Activated naive CD4-positive, alpha-beta T cell treated with anti-CD3 and anti-CD28 coated beads, Interleukin-2, amount 50 U/mL, for 72 hours (primary cell): ENCODE measurements at regions not wholly inside any gene's neighbourhood (a gene's known extent, or its start where the extent isn't known, plus 50 kb on each side); places are given as distances from the start of the nearest gene placed in this dataset.

Experiments
- ATAC-seq, 2 donors: fragments of 150-1000 bp; cut with Tn5 transposase; 2 replicates each; pipeline ENCODE4 v1.10.0; 2021; ENCODE audit warnings: mild to moderate bottlenecking in 2 of 2, moderate library complexity in 2 of 2
- DNase-seq, 2 donors: peaks; one replicate each; pipeline ENCODE4 v3.0.0; 2021 to 2022; ENCODE audit warnings: low spot score in 2 of 2
- H3K27ac Mint-ChIP-seq, 2 donors: one replicate each; pipeline ENCODE4 v1.8.0; 2022; ENCODE audit warnings: mild to moderate bottlenecking in 2 of 2, mixed read lengths in 2 of 2
- H3K36me3 Mint-ChIP-seq, 2 donors: one replicate each; pipeline ENCODE4 v1.8.0; 2022; ENCODE audit warnings: mixed read lengths in 2 of 2
- H3K9me3 Mint-ChIP-seq, 2 donors: one replicate each; pipeline ENCODE4 v1.8.0; 2022; ENCODE audit warnings: mixed read lengths in 2 of 2

DNA sequence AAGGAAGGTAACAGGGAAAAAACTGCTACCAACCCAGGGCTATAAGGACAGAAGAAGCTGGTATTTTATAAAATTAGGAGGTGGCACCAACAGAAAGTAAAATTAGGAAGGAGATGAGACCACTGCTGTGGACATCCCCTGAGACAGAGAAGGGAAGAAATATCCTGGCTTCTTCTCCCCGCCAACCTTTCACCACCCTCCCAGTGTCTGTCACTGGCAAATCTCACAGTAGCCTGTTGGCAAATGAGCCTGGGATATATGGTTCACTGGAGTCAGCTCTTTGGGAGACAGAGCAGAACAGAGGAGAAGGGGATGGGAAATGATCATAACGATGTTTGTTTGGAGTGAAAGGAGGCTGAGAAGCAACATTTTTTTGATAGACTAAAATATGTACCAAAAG is 190.9 kb upstream of the PACRGL start:
- no peak for DNase-seq
- no peaks in the 10 kb centered on the region for H3K36me3 Mint-ChIP-seq
- H3K27ac Mint-ChIP-seq: no peak overlapping the region
- no peak for ATAC-seq
- H3K9me3 Mint-ChIP-seq: no peaks in the 10 kb centered on the region

DNA sequence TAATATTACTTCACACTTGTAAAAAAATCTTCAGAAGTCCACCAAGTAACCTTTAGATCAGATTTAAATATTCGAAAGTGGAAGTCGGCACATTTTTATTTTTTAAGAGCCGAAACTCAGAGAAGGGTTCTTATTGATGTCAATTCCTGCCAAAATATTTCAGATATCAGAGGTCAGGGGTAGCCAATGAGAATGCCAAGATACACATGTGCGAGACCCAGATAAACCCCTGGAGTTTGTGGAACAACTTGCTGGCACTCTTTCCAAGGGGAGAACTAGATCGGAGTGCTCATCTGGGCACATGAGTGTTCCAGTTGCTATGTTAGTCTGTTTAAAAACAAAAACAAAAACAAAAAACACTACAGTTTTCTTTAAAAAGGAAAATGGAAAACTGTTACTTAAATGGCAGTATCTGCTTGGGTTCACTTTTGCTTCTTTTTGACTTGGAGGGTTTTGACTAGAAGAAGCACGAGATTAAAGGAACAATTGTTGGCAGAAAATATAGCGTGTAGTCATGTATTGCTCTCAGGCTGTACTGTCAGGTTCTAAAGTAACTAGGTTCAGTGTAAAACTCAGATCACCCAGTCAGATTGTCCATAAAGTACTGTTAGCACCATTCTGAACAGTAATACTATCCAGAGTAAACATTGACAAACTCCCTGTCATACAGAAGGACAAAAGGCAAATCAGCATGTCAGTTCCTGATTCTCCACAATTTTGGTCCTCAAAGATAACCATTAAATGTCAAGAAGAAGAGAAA is 188.0 kb upstream of the PACRGL start:
- DNase-seq (no peak), ATAC-seq (no peak)
- Mint-ChIP-seq H3K27ac (no peak overlapping the region), H3K9me3 (no peaks in the 10 kb centered on the region), H3K36me3 (no peaks in the 10 kb centered on the region)

DNA sequence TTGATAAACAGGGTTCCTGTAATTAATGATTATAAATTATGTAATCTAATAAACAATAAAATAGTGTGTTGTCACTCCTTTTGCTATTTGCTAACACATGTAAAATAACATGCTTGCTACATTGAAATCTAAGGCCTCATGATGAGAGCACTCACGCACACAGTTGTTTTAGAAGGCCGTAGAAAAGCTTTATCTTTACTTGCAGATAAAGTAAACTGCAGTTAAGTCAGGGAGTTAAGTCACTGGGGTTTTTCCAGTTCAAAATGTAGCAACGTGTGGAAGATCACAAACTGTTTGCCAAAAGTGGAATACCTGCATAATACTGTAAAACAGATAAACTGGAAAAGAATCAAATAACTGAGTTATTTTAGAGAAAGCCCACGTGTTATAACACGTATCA is 187.3 kb upstream of the PACRGL start:
- Mint-ChIP-seq H3K27ac (no peak overlapping the region), H3K36me3 (no peaks in the 10 kb centered on the region), H3K9me3 (no peaks in the 10 kb centered on the region)
- DNase-seq (no peak), ATAC-seq (no peak)

DNA sequence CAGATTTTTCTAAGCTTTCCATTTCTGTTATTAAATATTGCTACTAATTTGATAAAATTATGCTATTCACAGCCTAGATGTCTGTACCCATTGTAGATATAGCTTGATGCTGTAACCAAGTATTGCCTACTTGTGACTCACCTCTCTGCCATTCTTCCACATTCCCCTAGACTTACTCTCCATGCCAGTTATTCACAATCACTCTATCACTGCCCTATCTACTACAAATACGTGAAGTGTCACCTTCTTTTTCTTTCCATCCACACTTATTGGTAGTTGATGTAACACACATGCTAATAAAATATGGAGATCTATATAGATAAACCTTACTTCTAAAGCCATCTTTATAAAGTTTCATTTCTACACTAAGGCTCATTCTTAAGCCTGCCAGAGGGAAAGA is 179.4 kb upstream of the PACRGL start:
- no peak overlapping the region for H3K27ac Mint-ChIP-seq
- no peaks in the 10 kb centered on the region for H3K9me3 Mint-ChIP-seq
- H3K36me3 Mint-ChIP-seq: no peaks in the 10 kb centered on the region
- ATAC-seq: no peak
- no peak for DNase-seq

DNA sequence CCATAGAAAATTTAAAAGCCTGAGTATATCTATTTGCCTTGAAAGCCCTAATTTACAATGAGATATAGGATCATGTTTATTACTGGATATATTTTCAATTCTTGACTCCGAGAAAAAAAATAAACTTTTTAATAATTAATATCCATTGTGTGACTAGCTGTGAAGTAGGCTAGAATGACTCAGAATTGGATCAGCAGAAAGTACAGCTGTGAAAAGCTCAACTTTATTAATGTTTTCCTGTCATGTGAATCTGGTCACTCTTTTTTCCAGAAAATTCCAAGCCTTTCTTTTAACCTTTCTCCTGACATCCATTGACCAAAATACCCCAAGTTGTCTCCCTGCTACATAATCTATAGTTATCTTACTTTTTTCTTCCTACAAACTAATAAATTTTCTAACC is 171.8 kb upstream of the PACRGL start:
- no peak for ATAC-seq
- DNase-seq: no peak
- Mint-ChIP-seq H3K27ac (no peak overlapping the region), H3K36me3 (no peaks in the 10 kb centered on the region), H3K9me3 (no peaks in the 10 kb centered on the region)

DNA sequence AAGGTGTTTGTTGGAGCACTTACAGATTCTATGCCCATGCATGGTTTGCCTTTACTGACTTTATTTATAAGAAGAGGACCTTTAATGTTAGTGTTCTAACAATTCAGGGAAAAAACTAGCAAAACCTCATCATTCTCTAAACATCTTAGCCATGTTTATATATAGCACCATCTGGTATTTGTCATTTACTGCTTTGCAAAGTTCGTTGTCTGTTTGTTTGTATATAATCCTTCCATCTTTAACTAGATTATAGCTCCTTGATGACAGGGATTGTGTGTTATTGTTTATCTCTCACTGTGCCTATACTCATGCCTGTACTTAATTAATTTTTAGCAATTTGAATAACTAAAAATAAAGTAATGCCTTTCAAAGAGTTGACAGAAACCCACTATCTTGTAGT is 170.6 kb upstream of the PACRGL start:
- no peak overlapping the region for H3K27ac Mint-ChIP-seq
- no peaks in the 10 kb centered on the region for H3K36me3 Mint-ChIP-seq
- no peaks in the 10 kb centered on the region for H3K9me3 Mint-ChIP-seq
- no peak for DNase-seq
- no peak for ATAC-seq

DNA sequence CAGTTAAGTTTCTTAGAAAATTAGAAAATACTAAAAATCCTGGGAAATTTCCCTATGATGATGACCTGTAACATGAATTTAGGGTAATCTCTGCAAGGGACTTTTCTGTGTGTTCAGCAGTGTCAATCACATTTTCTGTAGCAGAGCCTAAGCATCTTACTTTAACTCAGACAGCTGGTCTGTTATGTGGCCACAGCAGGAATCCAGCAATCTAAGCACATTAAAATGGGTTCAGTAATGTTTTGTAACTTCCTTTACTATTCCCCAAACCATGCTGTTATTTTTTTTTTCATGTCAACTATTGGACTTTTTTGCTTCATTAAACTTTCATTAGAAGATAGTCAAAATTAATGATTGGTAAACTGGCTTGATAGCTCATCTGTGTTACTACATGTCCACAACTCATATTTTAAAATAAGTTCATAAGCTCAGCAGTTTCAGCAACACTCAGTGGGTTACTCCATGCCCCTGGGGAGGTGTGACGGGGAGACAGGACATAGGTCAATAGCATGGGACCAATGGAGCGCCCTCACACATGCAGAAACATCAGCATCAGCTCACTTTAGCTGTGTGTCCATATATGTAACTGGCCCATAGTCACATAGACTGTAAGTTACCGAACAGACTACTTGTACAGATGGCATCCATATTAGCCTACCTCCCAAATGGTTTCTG is 168.0 kb upstream of the PACRGL start:
- Mint-ChIP-seq H3K36me3 (no peaks in the 10 kb centered on the region), H3K27ac (no peak overlapping the region), H3K9me3 (no peaks in the 10 kb centered on the region)
- ATAC-seq (no peak), DNase-seq (no peak)

DNA sequence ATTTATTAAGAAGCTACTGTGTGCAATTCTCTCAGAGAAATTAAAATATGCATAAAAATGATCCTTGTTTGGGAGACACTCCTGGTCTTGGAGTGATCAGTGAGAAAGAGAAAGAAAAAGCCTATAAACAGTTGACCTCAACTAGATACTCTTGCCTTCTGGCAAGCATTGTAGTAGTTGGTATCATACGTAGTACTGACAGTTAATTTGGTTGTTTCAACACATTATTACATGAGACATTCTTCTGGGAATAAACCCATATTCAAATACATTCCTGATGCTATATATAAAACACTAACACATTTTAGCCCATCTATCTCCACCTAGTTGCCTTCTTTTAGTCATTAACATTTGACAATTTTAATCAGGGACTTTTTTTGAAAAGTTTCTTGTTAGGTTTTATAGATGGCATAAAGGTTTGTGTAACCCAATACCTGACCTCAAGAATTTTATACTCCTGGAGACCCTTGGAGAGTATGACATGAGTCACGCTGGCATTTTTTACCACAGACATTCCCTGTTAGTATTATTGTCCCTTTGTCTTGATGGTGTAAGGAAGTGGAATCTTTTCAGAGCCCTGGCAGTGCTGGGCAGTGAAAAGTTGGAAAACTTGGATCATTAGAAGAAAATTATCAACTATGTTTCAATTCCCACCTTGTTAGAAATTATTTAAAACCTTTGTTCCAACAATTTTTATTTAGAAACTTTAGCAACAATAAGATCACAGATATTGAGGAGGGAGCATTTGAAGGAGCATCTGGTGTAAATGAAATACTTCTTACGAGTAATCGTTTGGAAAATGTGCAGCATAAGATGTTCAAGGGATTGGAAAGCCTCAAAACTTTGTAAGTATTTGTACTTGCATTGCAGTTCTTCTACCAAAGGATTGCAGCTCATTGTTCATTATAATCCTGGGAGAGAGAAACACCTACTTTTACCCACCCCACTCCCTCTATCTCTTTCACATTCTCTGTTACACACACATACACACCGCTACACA is 167.1 kb upstream of the PACRGL start:
- no peak for ATAC-seq
- no peak for DNase-seq
- Mint-ChIP-seq H3K9me3 (no peaks in the 10 kb centered on the region), H3K27ac (no peak overlapping the region), H3K36me3 (no peaks in the 10 kb centered on the region)

DNA sequence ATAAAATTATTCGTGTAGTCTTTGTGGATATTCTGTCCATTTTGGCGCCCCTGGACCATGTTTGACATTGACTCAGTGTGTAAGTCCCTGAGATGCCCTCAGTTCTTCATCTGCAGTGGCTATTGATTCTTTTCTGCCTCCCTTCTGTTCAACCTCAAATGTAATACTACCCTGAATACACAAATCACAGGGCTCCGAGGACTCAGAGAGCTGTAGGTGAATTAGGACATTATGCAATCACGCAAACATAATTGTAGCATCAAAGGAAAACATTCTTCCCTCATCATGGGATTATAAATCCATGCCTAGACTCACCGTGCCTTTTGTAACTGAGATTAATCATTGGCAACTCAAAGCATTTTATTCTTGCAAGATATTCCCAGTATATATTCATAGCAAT is 161.4 kb upstream of the PACRGL start:
- Mint-ChIP-seq H3K27ac (no peak overlapping the region), H3K36me3 (no peaks in the 10 kb centered on the region), H3K9me3 (no peaks in the 10 kb centered on the region)
- ATAC-seq (no peak), DNase-seq (no peak)

DNA sequence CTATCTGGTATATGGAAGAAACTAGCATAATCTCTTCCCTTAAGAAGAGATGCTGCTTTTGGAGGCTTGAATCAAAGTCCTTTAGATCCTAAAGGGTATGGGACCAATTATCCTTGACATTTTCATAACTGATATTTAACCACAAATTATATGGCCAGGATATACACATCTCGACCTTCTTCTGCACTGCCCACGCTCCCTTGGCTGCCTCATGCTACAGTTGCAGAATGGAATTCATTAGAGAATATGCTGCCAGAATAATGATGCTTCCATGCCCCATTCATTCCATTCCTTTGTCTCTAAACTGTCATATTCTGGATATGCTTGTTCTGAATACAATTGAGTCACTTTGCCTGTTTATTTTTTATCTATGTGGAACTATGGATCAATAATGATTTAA is 157.1 kb upstream of the PACRGL start:
- Mint-ChIP-seq H3K9me3 (no peaks in the 10 kb centered on the region), H3K36me3 (no peaks in the 10 kb centered on the region), H3K27ac (no peak overlapping the region)
- DNase-seq (no peak), ATAC-seq (no peak)

DNA sequence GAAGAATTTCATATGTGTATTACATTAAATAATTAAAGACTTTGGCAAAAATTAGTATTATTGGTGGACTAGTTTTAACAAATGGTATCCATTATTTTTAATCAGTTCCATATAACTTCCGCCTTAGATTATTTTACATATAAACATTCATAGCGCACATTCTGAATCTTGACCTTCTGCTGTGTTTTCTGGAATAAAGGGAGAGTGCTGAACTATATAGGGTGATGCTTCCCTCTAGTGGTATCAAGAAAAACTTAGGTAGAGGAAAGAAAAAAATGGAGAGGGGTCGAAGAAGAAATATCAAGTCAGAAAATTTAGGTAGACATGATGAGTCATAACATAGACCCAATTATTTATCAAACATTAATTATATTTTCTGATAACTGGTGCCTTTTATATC is 155.6 kb upstream of the PACRGL start:
- Mint-ChIP-seq H3K9me3 (no peaks in the 10 kb centered on the region), H3K27ac (no peak overlapping the region), H3K36me3 (no peaks in the 10 kb centered on the region)
- DNase-seq (no peak), ATAC-seq (no peak)

DNA sequence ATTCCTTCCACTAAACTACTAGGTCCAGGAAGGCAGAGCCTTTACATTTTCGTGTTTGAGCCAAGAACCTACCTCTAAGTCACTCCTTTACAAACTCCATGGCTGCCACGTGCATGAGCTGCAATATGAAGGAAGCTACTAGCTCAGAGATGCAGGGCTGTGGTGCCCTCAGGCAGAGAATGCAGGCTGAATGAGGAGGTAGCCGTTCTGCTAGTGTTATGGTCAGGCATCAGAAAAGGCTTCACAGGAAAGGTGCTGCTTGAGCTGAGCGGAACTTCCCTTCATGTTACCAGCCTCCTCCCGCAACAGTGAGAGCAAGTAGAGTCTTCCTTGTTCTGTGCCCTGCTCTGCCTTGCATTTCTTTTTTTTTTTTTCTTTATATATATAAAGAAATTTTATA is 148.3 kb upstream of the PACRGL start:
- Mint-ChIP-seq H3K9me3 (no peaks in the 10 kb centered on the region), H3K36me3 (no peaks in the 10 kb centered on the region), H3K27ac (no peak overlapping the region)
- ATAC-seq: no peak
- DNase-seq: no peak

DNA sequence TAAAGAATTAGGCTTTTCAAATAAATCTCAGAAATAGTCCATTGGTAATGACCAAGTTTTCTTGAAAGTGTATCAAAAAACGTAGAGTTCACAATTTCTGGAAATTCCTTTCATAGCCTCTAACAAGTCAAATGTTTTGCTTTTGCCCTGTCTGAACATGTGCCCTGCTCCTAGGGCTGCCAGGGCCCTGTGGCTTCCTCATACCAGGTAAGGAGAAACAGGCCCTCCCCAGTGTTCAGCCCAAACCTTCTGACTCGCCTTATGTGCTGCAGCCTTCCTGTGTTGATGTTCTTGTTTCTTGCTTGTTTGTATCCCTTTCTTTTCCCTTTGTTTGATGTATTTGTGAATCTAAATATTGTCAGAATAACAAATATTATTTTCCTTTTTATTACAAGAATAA is 146.1 kb upstream of the PACRGL start:
- peaks cover 0 to 3% of the 10 kb centered on the region in 2 donors for H3K9me3 Mint-ChIP-seq
- H3K36me3 Mint-ChIP-seq: no peaks in the 10 kb centered on the region
- DNase-seq (no peak), ATAC-seq (no peak)
- H3K27ac Mint-ChIP-seq: no peak overlapping the region

DNA sequence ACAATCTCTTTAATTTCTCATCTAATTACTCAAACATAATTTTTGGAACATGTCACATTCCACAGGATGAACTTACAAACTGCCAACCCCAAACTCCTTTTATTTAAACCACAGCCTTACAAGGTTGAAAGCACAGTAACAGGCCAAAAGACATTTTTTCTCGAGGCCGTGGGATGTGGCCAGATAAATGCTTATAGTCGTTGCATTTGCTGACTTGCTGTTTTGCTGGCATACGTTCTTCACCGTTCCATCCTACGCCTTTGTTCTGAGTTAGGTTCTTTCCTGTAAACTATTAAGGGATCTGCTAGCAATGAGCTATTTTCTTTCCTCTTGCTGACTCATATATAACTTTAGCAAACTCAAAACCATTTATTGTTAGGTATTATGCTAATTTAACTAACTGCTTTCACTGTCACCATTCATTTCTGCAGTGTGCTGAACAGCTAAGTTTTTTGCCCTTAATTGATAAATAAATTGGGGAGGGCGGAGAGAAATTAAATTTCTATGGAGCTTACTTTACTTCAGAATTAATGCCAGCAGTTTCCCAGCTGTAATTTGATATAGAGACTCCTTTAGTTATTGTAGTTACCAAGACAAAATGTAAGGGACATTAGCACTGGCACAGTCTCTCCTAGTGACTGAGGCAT is 135.1 kb upstream of the PACRGL start:
- no peaks in the 10 kb centered on the region for H3K36me3 Mint-ChIP-seq
- H3K9me3 Mint-ChIP-seq: no peaks in the 10 kb centered on the region
- DNase-seq: no peak

DNA sequence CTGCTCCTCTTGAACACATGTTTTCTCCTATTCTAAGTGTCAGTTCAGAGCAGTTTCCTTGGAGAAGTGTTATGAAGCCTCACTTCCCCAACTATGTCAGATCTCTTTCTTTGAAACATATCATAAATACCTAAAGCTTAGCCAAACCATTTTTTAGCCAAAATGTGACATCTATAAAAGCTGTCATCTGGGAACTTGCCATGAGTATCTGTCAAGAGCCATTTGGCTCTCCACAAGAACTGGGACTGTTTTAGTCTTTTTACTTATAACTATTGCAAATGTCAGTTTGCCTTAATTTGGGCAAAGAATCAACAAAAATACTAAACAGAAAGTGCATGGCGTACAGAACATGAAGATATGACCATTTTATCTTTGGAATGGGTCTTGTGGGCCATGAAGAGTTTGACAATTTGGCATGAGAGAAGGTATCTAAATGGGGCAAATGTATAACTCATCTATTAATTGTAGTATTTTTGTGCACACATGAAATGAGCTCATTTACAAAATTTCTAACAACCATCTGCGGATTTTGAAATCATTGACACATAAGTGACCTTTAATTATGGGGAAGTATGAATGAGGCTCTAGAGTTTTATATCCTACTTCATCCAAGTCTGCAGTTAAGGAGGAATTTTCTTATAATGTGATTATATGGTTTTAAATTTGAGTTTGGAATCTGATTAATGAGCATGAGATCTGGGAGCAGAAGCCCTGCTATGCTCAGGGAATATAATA is 129.1 kb upstream of the PACRGL start:
- ATAC-seq (no peak), DNase-seq (no peak)
- no peak overlapping the region for H3K27ac Mint-ChIP-seq
- H3K36me3 Mint-ChIP-seq: no peaks in the 10 kb centered on the region
- no peaks in the 10 kb centered on the region for H3K9me3 Mint-ChIP-seq

More for the DNA sequence above, 135.1 kb upstream of the PACRGL start:
- ATAC-seq: no peak
- no peak overlapping the region for H3K27ac Mint-ChIP-seq

DNA sequence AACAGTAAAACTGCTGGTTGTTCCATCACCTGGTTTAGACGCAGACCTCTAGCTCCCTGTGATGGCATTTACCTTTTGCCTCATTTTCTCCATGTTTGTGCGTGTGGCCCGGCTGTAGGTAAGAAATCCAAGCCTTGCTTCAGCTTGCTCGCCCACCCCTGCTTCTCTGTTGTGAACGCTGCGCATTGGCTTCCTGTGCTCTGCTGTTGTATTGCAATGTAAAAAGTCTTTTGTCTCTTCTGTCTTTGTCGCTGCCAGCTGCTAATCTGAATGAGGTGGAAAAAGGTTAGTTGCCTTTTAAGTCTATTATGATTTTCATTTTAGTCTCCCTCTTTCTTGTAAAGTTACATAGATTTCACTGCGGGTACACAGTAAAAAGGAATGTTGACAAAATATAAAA is 127.3 kb upstream of the PACRGL start:
- DNase-seq: no peak
- no peak overlapping the region for H3K27ac Mint-ChIP-seq
- H3K9me3 Mint-ChIP-seq: no peaks in the 10 kb centered on the region
- ATAC-seq: no peak
- H3K36me3 Mint-ChIP-seq: no peaks in the 10 kb centered on the region
